HepG2 (cell line): ENCODE measurements at regions not wholly inside any gene's neighbourhood (a gene's known extent, or its start where the extent isn't known, plus 50 kb on each side); places are given as distances from the start of the nearest gene placed in this dataset.

Source experiments
- ATAC-seq: fragments of 200-7000 bp; cut with Tn5 transposase; 3 replicates; pipeline ENCODE4 v1.9.1; 2020; ENCODE audit warnings: mild to moderate bottlenecking, moderate library complexity
- BruUV-seq: library from RNA; stranded (reverse); fragments of 400-500 nt; replicated peaks from 2 replicates; lab custom pipeline; 2021; lab: Mats Ljungman, UMichigan
- CTCF ChIA-PET: fragments of 300-600 bp; formaldehyde crosslinking; extraction: SDS; loops from one replicate; lab custom pipeline; 2021; ENCODE audit warnings: low total read pairs, inconsistent platforms, low intra/inter-chr PET ratio; lab: Yijun Ruan, JAX
- POLR2A ChIA-PET: fragments of 350-600 bp; sonication (Branson Sonifier 250); formaldehyde crosslinking; loops from one replicate; lab custom pipeline; 2020; ENCODE audit warnings: antibody characterized with exemption, inconsistent platforms; lab: Yijun Ruan, JAX
- DNase-seq: peaks from one replicate; pipeline ENCODE4 v3.0.0-alpha.2; 2015; ENCODE audit warnings: low spot score
- FAIRE-seq: peaks from 3 replicates; lab custom pipeline; 2011; peaks lifted over from hg19 to GRCh38; lab: Jason Lieb, UNC
- H2AFZ ChIP-seq: one replicate; pipeline ENCODE4 v1.6.1; 2011; ENCODE audit warnings: low read length, inconsistent platforms
- H3K27ac ChIP-seq: fragments of 300-600 bp; 3 replicates; pipeline ENCODE4 v1.8.0; 2011; ENCODE audit warnings: mixed run types, mild to moderate bottlenecking, mixed read lengths, low read length, inconsistent platforms; ENCODE audit not compliant: insufficient read depth; ENCODE audit errors: extremely low read length
- H3K27me3 ChIP-seq, 2 experiments: fragments of 200-600 bp in 1 of 2; 2 replicates in 1 of 2; 3 replicates in 1 of 2; pipeline versions ENCODE4 v1.6.0 to v1.8.0; 2011; ENCODE audit warnings: low read length in 2 of 2, mild to moderate bottlenecking in 2 of 2, moderate library complexity in 2 of 2, inconsistent platforms in 1 of 2; ENCODE audit not compliant: insufficient read depth in 2 of 2, control insufficient read depth in 1 of 2
- H3K36me3 ChIP-seq, 2 experiments: fragments of 200-600 bp in 1 of 2; replicated peaks in 1 of 2; 2 replicates in 1 of 2; 3 replicates in 1 of 2; pipeline versions ENCODE4 v1.5.1 to v1.8.0; 2011; ENCODE audit warnings: low read length in 2 of 2, inconsistent platforms in 1 of 2; ENCODE audit not compliant: insufficient read depth in 2 of 2, control insufficient read depth in 1 of 2
- H3K4me1 ChIP-seq: 2 replicates; pipeline ENCODE4 v1.5.1; 2012; ENCODE audit warnings: low read length, inconsistent platforms; ENCODE audit not compliant: insufficient read depth
- H3K4me2 ChIP-seq: 2 replicates; pipeline ENCODE4 v1.6.0; 2011; ENCODE audit warnings: low read depth, low read length, inconsistent platforms
- H3K4me3 ChIP-seq, 3 experiments: fragments of 200-600 bp in 1 of 3; sonication (generic), shearing (Covaris generic) in 1 of 3; replicated peaks in 1 of 3; 2 replicates each; pipeline ENCODE4 v1.5.1; 2011 to 2016; ENCODE audit warnings: low read length in 3 of 3, inconsistent platforms in 2 of 3, low read depth in 2 of 3, mild to moderate bottlenecking in 2 of 3, control low read depth in 1 of 3, mixed read lengths in 1 of 3; ENCODE audit not compliant: insufficient read depth in 1 of 3
- H3K79me2 ChIP-seq: one replicate; pipeline ENCODE4 v1.6.1; 2011; ENCODE audit warnings: low read length, inconsistent platforms; ENCODE audit not compliant: insufficient read depth
- H3K9ac ChIP-seq: 2 replicates; pipeline ENCODE4 v1.6.0; 2011; ENCODE audit warnings: mild to moderate bottlenecking, low read depth, low read length, inconsistent platforms; ENCODE audit not compliant: insufficient read depth
- H3K9me3 ChIP-seq: 2 replicates; pipeline ENCODE4 v1.5.1; 2012; ENCODE audit warnings: mild to moderate bottlenecking, low read length
- H4K20me1 ChIP-seq: 2 replicates; pipeline ENCODE4 v1.6.0; 2011; ENCODE audit warnings: inconsistent platforms, mild to moderate bottlenecking, low read length, moderate library complexity; ENCODE audit not compliant: insufficient read depth
- DR1 ChIP-seq: sonication (generic); formaldehyde crosslinking; IDR thresholded peaks from 2 replicates; pipeline ENCODE4 v1.8.0; 2021; ENCODE audit warnings: mild to moderate bottlenecking, missing genetic modification reagents, inconsistent platforms
- HES4 ChIP-seq: sonication (generic); formaldehyde crosslinking; IDR thresholded peaks from 2 replicates; pipeline ENCODE4 v1.9.0; 2021; ENCODE audit warnings: mild to moderate bottlenecking, missing genetic modification reagents, borderline replicate concordance
- HIVEP1 ChIP-seq: sonication (generic); formaldehyde crosslinking; IDR thresholded peaks from 2 replicates; pipeline ENCODE4 v1.4.0; 2020; ENCODE audit warnings: mild to moderate bottlenecking, missing genetic modification reagents
- JUNB ChIP-seq: sonication (generic); formaldehyde crosslinking; IDR thresholded peaks from 2 replicates; pipeline ENCODE4 v1.8.0; 2022; ENCODE audit warnings: missing genetic modification reagents, mild to moderate bottlenecking, borderline replicate concordance
- NR2C2 ChIP-seq: sonication (generic); formaldehyde crosslinking; IDR thresholded peaks from 2 replicates; pipeline ENCODE4 v1.4.0; 2020; ENCODE audit warnings: missing genetic modification reagents, mild to moderate bottlenecking, moderate library complexity, borderline replicate concordance
- NRL ChIP-seq: sonication (generic); formaldehyde crosslinking; IDR thresholded peaks from 2 replicates; pipeline ENCODE4 v1.5.0; 2020; ENCODE audit warnings: missing genetic modification reagents, mild to moderate bottlenecking, moderate library complexity, borderline replicate concordance
- PHF21A ChIP-seq: sonication (generic); formaldehyde crosslinking; IDR thresholded peaks from 2 replicates; pipeline ENCODE4 v1.5.0; 2020; ENCODE audit warnings: mild to moderate bottlenecking, missing genetic modification reagents
- PHF5A ChIP-seq: IDR thresholded peaks from one replicate; pipeline ENCODE4 v1.6.1; 2018; ENCODE audit warnings: low read depth, missing genetic modification reagents; ENCODE audit not compliant: unreplicated experiment
- SALL2 ChIP-seq: sonication (generic); formaldehyde crosslinking; IDR thresholded peaks from 2 replicates; pipeline ENCODE4 v1.8.1; 2023; ENCODE audit warnings: mild to moderate bottlenecking, missing genetic modification reagents, inconsistent platforms
- ZNF143 ChIP-seq: sonication (generic); formaldehyde crosslinking; IDR thresholded peaks from 2 replicates; pipeline ENCODE4 v1.4.0; 2020; ENCODE audit warnings: missing genetic modification reagents
- ZNF598 ChIP-seq: sonication (generic); formaldehyde crosslinking; IDR thresholded peaks from 2 replicates; pipeline ENCODE4 v1.5.1; 2020; ENCODE audit warnings: mild to moderate bottlenecking, missing genetic modification reagents, borderline replicate concordance
- ZNF615 ChIP-seq: sonication (generic); formaldehyde crosslinking; IDR thresholded peaks from 2 replicates; pipeline ENCODE4 v1.5.0; 2020; ENCODE audit warnings: mild to moderate bottlenecking, missing genetic modification reagents, borderline replicate concordance
- WGBS: methylation state at CpG from one replicate; pipeline ENCODE4 v1.1.6; 2017; ENCODE audit warnings: low lambda C conversion rate; 5-methylcytosine and 5-hydroxymethylcytosine counted together
- in situ Hi-C: cut with HindIII; loops from 2 replicates; pipeline ENCODE4 v1.10.0; 2017; ENCODE audit warnings: low pct_unique_long_range_greater_than_20kb; ENCODE audit not compliant: extremely low pct_ligation_motif_present
- intact Hi-C: fragments of 100-400 bp; cut with micrococcal nuclease; formaldehyde crosslinking; loops from one replicate; pipeline ENCODE4 v1.10.0; 2022; ENCODE audit not compliant: unreplicated experiment

DNA sequence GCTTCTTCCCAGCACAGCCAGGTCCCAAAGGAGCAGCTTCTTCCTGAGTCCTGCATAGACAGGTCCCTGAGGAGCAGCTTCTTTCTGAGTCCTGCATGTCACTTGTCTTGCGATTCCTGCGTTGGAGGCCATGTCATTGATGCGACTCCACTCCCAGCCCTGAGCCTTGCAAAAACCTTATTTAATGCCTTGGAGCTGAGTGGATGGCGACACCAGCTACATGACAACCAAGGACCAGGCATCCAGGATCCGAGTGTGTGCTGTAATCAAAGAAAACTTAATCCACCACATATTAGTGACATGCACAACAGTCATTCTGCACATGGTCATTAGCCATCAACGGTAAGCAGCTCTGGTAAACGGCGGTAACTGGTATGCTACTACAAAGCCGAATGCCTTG lies 315.8 kb downstream of the TEX29 start:
- ATAC-seq (no peak), DNase-seq (no peak)
- no TSS peak for BruUV-seq
- no peak overlapping the region for H3K4me2 ChIP-seq
- H3K27ac ChIP-seq = no peak overlapping the region
- ChIA-PET POLR2A (no interaction called here), CTCF (no interaction called here)
- intact Hi-C loops = no loop called here
- WGBS = 21% methylated on average over 9 of the region's 9 CpGs
- H3K4me3 ChIP-seq = no peak overlapping the region
- H3K9ac ChIP-seq = no peak overlapping the region
- H3K4me1 ChIP-seq = no peaks in the 10 kb centered on the region
- peaks cover 2% of the 10 kb centered on the region in 2 experiments; a peak in 3 of 5 replicates for H3K27me3 ChIP-seq
- no peak overlapping the region for H2AFZ ChIP-seq
- TF ChIP-seq HES4 (no peak), ZNF615 (CRISPR knock-in tag) (no peak), HIVEP1 (no peak), ZNF598 (CRISPR knock-in tag) (no peak), NR2C2 (CRISPR knock-in tag) (no peak), SALL2 (no peak), NRL (CRISPR knock-in tag) (no peak), JUNB (CRISPR knock-in tag) (no peak), PHF5A (CRISPR knock-in tag) (no peak), PHF21A (CRISPR knock-in tag) (no peak), DR1 (no peak), ZNF143 (no peak)
- TF ChIP-seq, all 625 proteins: peak for 0
- FAIRE-seq = no peak
- no peaks in the 10 kb centered on the region for H3K79me2 ChIP-seq
- no peaks in the 10 kb centered on the region for H4K20me1 ChIP-seq
- no peaks in the 10 kb centered on the region for H3K36me3 ChIP-seq
- in situ Hi-C loops = no loop called here
- no peaks in the 10 kb centered on the region for H3K9me3 ChIP-seq
